Ovary (tissue), 3 donors: ENCODE measurements at regions not wholly inside any gene's neighbourhood (a gene's known extent, or its start where the extent isn't known, plus 50 kb on each side); places are given as distances from the start of the nearest gene placed in this dataset.

ENCODE experiments used
- CTCF ChIP-seq, 3 donors: fragments of 450-650 bp in 2 of 3; fragments of 200-600 bp in 1 of 3; IDR thresholded peaks; one replicate each; pipeline versions ENCODE4 v1.5.1 to v1.8.0; 2016 to 2022; ENCODE audit warnings: antibody characterized with exemption in 3 of 3, mild to moderate bottlenecking in 1 of 3
- EP300 ChIP-seq: sonication (generic); formaldehyde crosslinking; IDR thresholded peaks from one replicate; pipeline ENCODE4 v1.6.1; 2017; ENCODE audit warnings: antibody characterized with exemption
- POLR2A ChIP-seq: fragments of 450-650 bp; IDR thresholded peaks from one replicate; pipeline ENCODE4 v1.6.1; 2017; ENCODE audit warnings: antibody characterized with exemption, mild to moderate bottlenecking, moderate library complexity
- donor health status: DM: no; HTN: no; CAD: no.

- TF ChIP-seq CTCF (IDR thresholded peaks at IDR 0.05): no peak
- no peak for TF ChIP-seq POLR2A
- no peak for TF ChIP-seq EP300
These were observed 142.0 kb downstream of the ETNK1 start for GRCh38 chr12:22766911-22767420.
